Mesothelial cell of epicardium (in vitro differentiated cells): ENCODE measurements at regions not wholly inside any gene's neighbourhood (a gene's known extent, or its start where the extent isn't known, plus 50 kb on each side); places are given as distances from the start of the nearest gene placed in this dataset.

ENCODE experiments used
- DNase-seq, 2 experiments: peaks; one replicate each; pipeline ENCODE4 v3.0.0; 2021; ENCODE audit warnings: low spot score in 2 of 2; ENCODE audit not compliant: unreplicated experiment in 2 of 2
- H3K27ac Mint-ChIP-seq: 2 replicates; pipeline ENCODE4 v1.8.0; 2021; ENCODE audit warnings: mixed read lengths
- H3K27me3 Mint-ChIP-seq: 2 replicates; pipeline ENCODE4 v1.8.0; 2021; ENCODE audit warnings: low read depth, mixed read lengths
- H3K36me3 Mint-ChIP-seq: 2 replicates; pipeline ENCODE4 v1.8.0; 2021; ENCODE audit warnings: mixed read lengths
- H3K4me1 Mint-ChIP-seq: 2 replicates; pipeline ENCODE4 v1.8.0; 2021; ENCODE audit warnings: mixed read lengths
- H3K4me3 Mint-ChIP-seq: 2 replicates; pipeline ENCODE4 v1.8.0; 2021; ENCODE audit warnings: mild to moderate bottlenecking, moderate library complexity, mixed read lengths
- H3K9me3 Mint-ChIP-seq: 2 replicates; pipeline ENCODE4 v1.8.0; 2021; ENCODE audit warnings: mixed read lengths
- CTCF ChIP-seq: fragments of 200-600 bp; sonication (generic); IDR thresholded peaks from one replicate; pipeline ENCODE4 v1.5.0; 2021; ENCODE audit warnings: antibody characterized with exemption; ENCODE audit not compliant: unreplicated experiment

GRCh38 chr3:181764544-181764943 lies 52.8 kb downstream of the SOX2 start:
- no peaks in the 10 kb centered on the region for H3K9me3 Mint-ChIP-seq
- H3K36me3 Mint-ChIP-seq = no peaks in the 10 kb centered on the region
- peaks cover 8% of the 10 kb centered on the region for H3K27me3 Mint-ChIP-seq
- H3K4me1 Mint-ChIP-seq = no peaks in the 10 kb centered on the region
- H3K27ac Mint-ChIP-seq = no peak overlapping the region
- no peak for TF ChIP-seq CTCF
- no peak for DNase-seq
- H3K4me3 Mint-ChIP-seq = no peak overlapping the region

- TF ChIP-seq CTCF = no peak
- DNase-seq = no peak
- Mint-ChIP-seq H3K4me1 (no peaks in the 10 kb centered on the region), H3K36me3 (no peaks in the 10 kb centered on the region), H3K27ac (no peak overlapping the region), H3K4me3 (no peak overlapping the region), H3K27me3 (peaks cover 8% of the 10 kb centered on the region), H3K9me3 (no peaks in the 10 kb centered on the region)
Measured at GRCh38 chr3:181770296-181770695, 58.6 kb downstream of the SOX2 start.

DNA sequence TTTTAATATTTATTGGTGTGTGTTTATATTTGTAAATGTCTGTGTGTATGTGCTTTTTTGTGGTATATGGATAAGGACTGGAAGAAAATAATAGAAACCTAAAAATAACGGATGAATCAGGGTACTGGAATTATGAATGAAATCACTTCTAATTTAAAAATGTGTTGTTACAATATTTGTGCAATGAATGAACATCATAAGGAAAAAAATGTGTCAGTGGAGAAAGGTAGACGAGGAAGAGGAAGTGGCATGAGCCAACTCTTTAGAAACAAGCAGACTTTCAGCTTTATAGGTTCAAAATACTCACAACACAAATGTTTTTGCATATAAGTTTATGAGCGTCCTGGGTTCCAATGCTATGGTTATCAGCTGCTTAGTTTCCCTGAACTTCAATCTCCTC lies 59.4 kb downstream of the SOX2 start:
- H3K4me3 Mint-ChIP-seq = no peak overlapping the region
- TF ChIP-seq CTCF = no peak
- DNase-seq = no peak
- H3K27ac Mint-ChIP-seq = no peak overlapping the region
- no peaks in the 10 kb centered on the region for H3K36me3 Mint-ChIP-seq
- no peaks in the 10 kb centered on the region for H3K9me3 Mint-ChIP-seq
- H3K27me3 Mint-ChIP-seq = peaks cover 8% of the 10 kb centered on the region
- no peaks in the 10 kb centered on the region for H3K4me1 Mint-ChIP-seq

- H3K4me3 Mint-ChIP-seq = no peak overlapping the region
- H3K36me3 Mint-ChIP-seq = no peaks in the 10 kb centered on the region
- no peaks in the 10 kb centered on the region for H3K4me1 Mint-ChIP-seq
- no peak for TF ChIP-seq CTCF
- DNase-seq = no peak
- peaks cover 8% of the 10 kb centered on the region for H3K27me3 Mint-ChIP-seq
- no peak overlapping the region for H3K27ac Mint-ChIP-seq
- no peaks in the 10 kb centered on the region for H3K9me3 Mint-ChIP-seq
Measured at GRCh38 chr3:181772166-181772565, 60.4 kb downstream of the SOX2 start.

GRCh38 chr3:181773921-181774320 lies 62.2 kb downstream of the SOX2 start:
- Mint-ChIP-seq H3K4me1 (no peaks in the 10 kb centered on the region), H3K36me3 (no peaks in the 10 kb centered on the region), H3K27me3 (peaks cover 2% of the 10 kb centered on the region), H3K4me3 (no peak overlapping the region), H3K9me3 (no peaks in the 10 kb centered on the region), H3K27ac (no peak overlapping the region)
- DNase-seq = no peak
- TF ChIP-seq CTCF = no peak

- TF ChIP-seq CTCF = no peak
- H3K27me3 Mint-ChIP-seq = no peaks in the 10 kb centered on the region
- peaks cover 7% of the 10 kb centered on the region for H3K4me1 Mint-ChIP-seq
- peak overlapping the region; percentile 37 for H3K27ac Mint-ChIP-seq
- no peaks in the 10 kb centered on the region for H3K9me3 Mint-ChIP-seq
- no peak for DNase-seq
- H3K36me3 Mint-ChIP-seq = no peaks in the 10 kb centered on the region
- H3K4me3 Mint-ChIP-seq = no peak overlapping the region
Measured at GRCh38 chr3:181782306-181782954, 70.7 kb downstream of the SOX2 start.
